RWPE2 (cell line): ENCODE measurements at regions not wholly inside any gene's neighbourhood (a gene's known extent, or its start where the extent isn't known, plus 50 kb on each side); places are given as distances from the start of the nearest gene placed in this dataset.

ENCODE experiments used
- ATAC-seq: fragments of 200-7000 bp; cut with Tn5 transposase; 3 replicates; pipeline ENCODE4 v1.9.1; 2021; ENCODE audit warnings: low read depth
- DNase-seq: peaks from one replicate; pipeline ENCODE4 v3.0.0-alpha.2; 2020; ENCODE audit warnings: low spot score
- H3K27ac ChIP-seq: fragments of 450-650 bp; 2 replicates; pipeline ENCODE4 v1.5.1; 2017; ENCODE audit warnings: mild to moderate bottlenecking; ENCODE audit not compliant: poor library complexity, severe bottlenecking
- H3K27me3 ChIP-seq: fragments of 250-450 bp; sonication (Bioruptor Pico); 2 replicates; pipeline ENCODE4 v1.5.1; 2021; ENCODE audit warnings: mild to moderate bottlenecking, moderate library complexity; ENCODE audit not compliant: insufficient read depth, poor library complexity, severe bottlenecking
- H3K36me3 ChIP-seq: fragments of 250-450 bp; sonication (Bioruptor Pico); 2 replicates; pipeline ENCODE4 v1.5.1; 2020; ENCODE audit warnings: low read depth, mild to moderate bottlenecking, moderate library complexity
- H3K4me1 ChIP-seq: fragments of 250-450 bp; sonication (Bioruptor Pico); 2 replicates; pipeline ENCODE4 v1.5.1; 2021; ENCODE audit warnings: mild to moderate bottlenecking, moderate library complexity; ENCODE audit not compliant: insufficient read depth, poor library complexity, severe bottlenecking
- H3K4me3 ChIP-seq: fragments of 250-450 bp; sonication (Bioruptor Pico); 2 replicates; pipeline ENCODE4 v1.5.1; 2021; ENCODE audit warnings: mild to moderate bottlenecking, moderate library complexity; ENCODE audit not compliant: severe bottlenecking
- H3K9me3 ChIP-seq: fragments of 250-450 bp; sonication (Bioruptor Pico); 2 replicates; pipeline ENCODE4 v1.5.1; 2021; ENCODE audit warnings: mild to moderate bottlenecking, moderate library complexity; ENCODE audit not compliant: severe bottlenecking
- CTCF ChIP-seq: fragments of 450-650 bp; IDR thresholded peaks from one replicate; pipeline ENCODE4 v1.5.1; 2017; ENCODE audit warnings: mild to moderate bottlenecking, moderate library complexity; ENCODE audit not compliant: poor library complexity, severe bottlenecking

GRCh38 chr2:217431577-217432269 lies 571.1 kb downstream of the TNS1 start:
- no peak for DNase-seq

DNA sequence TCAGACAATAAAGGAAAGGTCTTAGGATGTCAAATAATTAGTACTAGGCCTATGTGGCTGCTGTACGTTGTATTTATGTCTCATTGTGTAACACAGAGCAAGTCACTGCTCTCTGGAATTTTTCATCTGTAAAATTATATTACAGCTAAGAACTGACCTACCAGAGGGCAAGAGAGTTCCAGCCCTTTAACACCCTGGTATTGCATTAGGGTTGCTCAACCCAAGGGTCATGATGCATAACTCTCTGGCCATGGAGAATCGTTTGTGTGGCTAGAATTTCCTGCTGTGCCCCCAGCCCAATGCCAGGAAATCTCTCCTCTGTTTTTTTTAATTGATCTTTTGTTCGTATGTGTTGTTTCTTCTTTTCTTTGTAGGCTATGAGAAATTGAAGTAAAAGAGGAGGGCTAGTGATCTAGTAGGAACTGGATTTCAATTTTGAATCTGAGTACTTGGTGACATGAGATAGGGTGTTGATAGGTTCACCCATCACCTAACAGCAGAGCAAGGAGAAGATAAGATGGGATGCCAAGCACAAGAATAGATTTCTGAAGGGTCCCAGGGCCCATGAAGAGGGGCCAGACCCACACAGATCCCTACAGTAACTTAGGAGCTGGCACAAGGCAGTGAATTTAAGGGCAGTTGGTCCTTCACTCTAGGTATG lies 571.2 kb upstream of the TNP1 start:
- ATAC-seq (no peak), DNase-seq (no peak)
- Histone ChIP-seq H3K27me3 (no peaks in the 10 kb centered on the region), H3K36me3 (no peaks in the 10 kb centered on the region), H3K9me3 (no peaks in the 10 kb centered on the region), H3K4me3 (no peak overlapping the region), H3K27ac (no peak overlapping the region), H3K4me1 (peaks cover 5% of the 10 kb centered on the region)
- TF ChIP-seq CTCF: no peak

More at GRCh38 chr2:217431577-217432269, 571.1 kb downstream of the TNS1 start:
- Histone ChIP-seq H3K27me3 (no peaks in the 10 kb centered on the region), H3K27ac (no peak overlapping the region), H3K9me3 (no peaks in the 10 kb centered on the region), H3K4me1 (peaks cover 5% of the 10 kb centered on the region), H3K4me3 (no peak overlapping the region), H3K36me3 (no peaks in the 10 kb centered on the region)
- no peak for ATAC-seq
- TF ChIP-seq CTCF: no peak

- Histone ChIP-seq H3K27me3 (no peaks in the 10 kb centered on the region), H3K36me3 (no peaks in the 10 kb centered on the region), H3K27ac (no peak overlapping the region), H3K4me1 (peaks cover 5% of the 10 kb centered on the region), H3K4me3 (no peak overlapping the region), H3K9me3 (no peaks in the 10 kb centered on the region)
- DNase-seq (no peak), ATAC-seq (no peak)
- no peak for TF ChIP-seq CTCF
Measured at GRCh38 chr2:217429981-217430500, 570.2 kb upstream of the TNP1 start.

GRCh38 chr2:217421834-217422233 lies 562.0 kb upstream of the TNP1 start:
- DNase-seq: no peak
- Histone ChIP-seq H3K36me3 (no peaks in the 10 kb centered on the region), H3K27ac (no peak overlapping the region), H3K27me3 (no peaks in the 10 kb centered on the region), H3K9me3 (no peaks in the 10 kb centered on the region), H3K4me3 (no peak overlapping the region), H3K4me1 (no peaks in the 10 kb centered on the region)
- TF ChIP-seq CTCF: no peak
- ATAC-seq: no peak

DNA sequence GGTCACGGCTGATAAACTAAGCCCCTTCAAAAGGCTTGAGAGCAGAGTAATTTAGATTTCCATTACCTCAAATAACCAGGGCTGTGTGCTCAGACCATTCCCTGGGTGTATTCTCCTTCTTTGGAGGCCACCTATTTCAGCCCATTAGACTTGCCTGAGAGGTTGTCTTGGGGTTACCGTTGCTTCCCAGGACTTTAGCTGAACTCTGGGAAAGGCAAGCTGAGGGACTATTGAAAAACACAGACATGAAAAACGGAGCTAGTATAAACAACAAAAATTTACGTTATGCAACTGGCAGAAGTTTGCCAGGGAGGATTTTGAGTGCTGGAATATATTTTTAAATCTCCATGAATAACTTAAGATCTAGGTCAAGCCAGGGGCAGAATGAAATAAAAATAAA lies 561.0 kb upstream of the TNP1 start:
- Histone ChIP-seq H3K4me3 (no peak overlapping the region), H3K27ac (no peak overlapping the region), H3K9me3 (no peaks in the 10 kb centered on the region), H3K27me3 (no peaks in the 10 kb centered on the region), H3K4me1 (no peaks in the 10 kb centered on the region), H3K36me3 (no peaks in the 10 kb centered on the region)
- ATAC-seq (no peak), DNase-seq (no peak)
- TF ChIP-seq CTCF: no peak
